K562 (cell line): ENCODE measurements at regions not wholly inside any gene's neighbourhood (a gene's known extent, or its start where the extent isn't known, plus 50 kb on each side); places are given as distances from the start of the nearest gene placed in this dataset.

Source experiments
- CTCF ChIP-seq, 3 experiments: IDR thresholded peaks in 2 of 3; conservative IDR thresholded peaks in 1 of 3; 2 replicates each; pipeline ENCODE4 v1.5.1; 2011 to 2012; ENCODE audit warnings: low read length in 3 of 3, mild to moderate bottlenecking in 3 of 3, control low read depth in 2 of 3, improper control_type of control experiment in 1 of 3, inconsistent platforms in 1 of 3, low read depth in 1 of 3, mixed read lengths in 1 of 3, moderate library complexity in 1 of 3; ENCODE audit not compliant: insufficient read depth in 2 of 3
- ETV6 ChIP-seq, 3 experiments: fragments of 150-350 bp in 1 of 3; sonication (generic) in 1 of 3; formaldehyde crosslinking in 1 of 3; IDR thresholded peaks; 2 replicates each; pipeline versions ENCODE4 v1.6.1 to v1.8.0; 2014 to 2022; ENCODE audit warnings: borderline replicate concordance in 2 of 3, low read depth in 2 of 3, antibody characterized with exemption in 1 of 3, low read length in 1 of 3, mild to moderate bottlenecking in 1 of 3, missing genetic modification reagents in 1 of 3
- EZH2 ChIP-seq: IDR thresholded peaks from 2 replicates; pipeline ENCODE4 v1.6.1; 2012; ENCODE audit warnings: low read depth, mild to moderate bottlenecking, inconsistent platforms, low read length, borderline replicate concordance
- MAX ChIP-seq: sonication (generic); formaldehyde crosslinking; IDR thresholded peaks from 2 replicates; pipeline ENCODE4 v1.9.0; 2022; ENCODE audit warnings: mild to moderate bottlenecking, missing genetic modification reagents
- MXI1 ChIP-seq: IDR thresholded peaks from 2 replicates; pipeline ENCODE4 v1.6.1; 2011; ENCODE audit warnings: low read depth, mild to moderate bottlenecking, improper control_type of control experiment, low read length
- POLR2A ChIP-seq: fragments of 450-650 bp; conservative IDR thresholded peaks from 2 replicates; pipeline ENCODE4 v1.6.1; 2016
- PURB ChIP-seq: sonication (generic); formaldehyde crosslinking; IDR thresholded peaks from 2 replicates; pipeline ENCODE4 v1.9.0; 2021; ENCODE audit warnings: low read depth, mild to moderate bottlenecking, missing genetic modification reagents
- STAT5B ChIP-seq: fragments of 250-450 bp; sonication (Bioruptor Pico); IDR thresholded peaks from 2 replicates; pipeline ENCODE4 v1.8.0; 2021; ENCODE audit warnings: mild to moderate bottlenecking, inconsistent platforms
- TCFL5 ChIP-seq: fragments of 250-450 bp; sonication (Bioruptor Pico); conservative IDR thresholded peaks from 2 replicates; pipeline ENCODE4 v1.6.1; 2021; ENCODE audit warnings: mild to moderate bottlenecking, moderate library complexity, matching md5 sums
- TFAM ChIP-seq: fragments of 250-450 bp; sonication (Bioruptor Pico); conservative IDR thresholded peaks from 2 replicates; pipeline ENCODE4 v1.5.0; 2021; ENCODE audit warnings: mild to moderate bottlenecking, moderate library complexity
- YY1 ChIP-seq, 3 experiments: IDR thresholded peaks; 2 replicates each; pipeline ENCODE4 v1.6.1; 2011; ENCODE audit warnings: low read length in 2 of 3, mild to moderate bottlenecking in 2 of 3, moderate library complexity in 2 of 3, borderline replicate concordance in 1 of 3, control low read depth in 1 of 3, low read depth in 1 of 3; ENCODE audit not compliant: insufficient read depth in 3 of 3, insufficient replicate concordance in 2 of 3, control insufficient read depth in 1 of 3, insufficient read length in 1 of 3; ENCODE audit errors: extremely low read depth in 1 of 3
- ZEB2 ChIP-seq: fragments of 450-650 bp; IDR thresholded peaks from 2 replicates; pipeline ENCODE4 v1.6.1; 2016

GRCh38 chr1:219438386-219438785 is 174.5 kb downstream of the ZC3H11B start:
- TF ChIP-seq POLR2A (no peak), MXI1 (no peak), TFAM (CRISPR knock-in tag) (no peak), TCFL5 (CRISPR knock-in tag) (no peak), CTCF (IDR thresholded peaks at IDR 0.05 in 2 of 3, conservative IDR thresholded peaks at IDR 0.05 in 1 of 3; ENCODE audit: insufficient read depth in 2 of 3, low read depth in 1 of 3, low read length in 3 of 3) (no peak), PURB (CRISPR knock-in tag) (no peak), EZH2 (no peak), YY1 (IDR thresholded peaks at IDR 0.05; ENCODE audit: borderline replicate concordance in 1 of 3, control insufficient read depth in 1 of 3, extremely low read depth in 1 of 3, insufficient read depth in 3 of 3, insufficient read length in 1 of 3, insufficient replicate concordance in 2 of 3, low read depth in 1 of 3, low read length in 2 of 3) (no peak), ZEB2 (no peak), ETV6 (IDR thresholded peaks at IDR 0.05; ENCODE audit: borderline replicate concordance in 1 of 2, low read depth in 2 of 2, low read length in 1 of 2) (no peak), ETV6 (CRISPR knock-in tag; IDR thresholded peaks at IDR 0.05; ENCODE audit: borderline replicate concordance) (no peak), STAT5B (CRISPR knock-in tag) (no peak), MAX (no peak)
